ENCODE measurements at regions not wholly inside any gene's neighbourhood (a gene's known extent, or its start where the extent isn't known, plus 50 kb on each side); places are given as distances from the start of the nearest gene placed in this dataset.

DNA sequence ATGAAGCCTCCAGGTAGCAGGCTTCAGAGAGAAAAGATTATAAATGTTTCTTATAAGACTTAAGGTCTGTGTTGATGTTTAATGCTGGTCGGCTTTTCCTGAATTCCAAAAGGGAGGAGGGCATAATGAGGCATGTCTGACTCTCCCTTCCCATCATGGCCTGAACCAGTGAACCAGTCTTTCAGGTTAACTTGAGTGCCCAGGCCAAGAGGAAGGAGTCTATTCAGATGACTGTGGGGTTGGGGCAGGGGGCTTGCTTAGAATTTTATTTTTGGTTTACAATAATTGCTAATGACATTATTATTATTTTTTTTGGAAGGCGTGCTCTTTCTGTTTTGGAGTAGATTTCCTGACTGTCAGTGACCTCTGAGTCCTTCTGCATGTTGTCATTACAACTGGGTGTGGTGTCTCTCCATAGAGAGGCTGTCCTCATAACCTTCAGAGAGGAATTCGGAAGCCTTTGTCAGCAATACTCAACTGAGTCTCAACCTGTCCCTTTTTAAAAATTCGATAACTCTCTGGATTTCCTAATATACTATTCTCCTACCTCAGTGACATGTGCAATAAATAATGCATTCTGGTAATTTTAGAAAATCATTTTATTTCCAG lies 275.1 kb upstream of the CXCR4 start:
- no peaks in the 10 kb centered on the region for H3K27me3 ChIP-seq (ENCODE audit: control insufficient read depth, insufficient read depth, low read length)
- TF ChIP-seq, protein P1, sequence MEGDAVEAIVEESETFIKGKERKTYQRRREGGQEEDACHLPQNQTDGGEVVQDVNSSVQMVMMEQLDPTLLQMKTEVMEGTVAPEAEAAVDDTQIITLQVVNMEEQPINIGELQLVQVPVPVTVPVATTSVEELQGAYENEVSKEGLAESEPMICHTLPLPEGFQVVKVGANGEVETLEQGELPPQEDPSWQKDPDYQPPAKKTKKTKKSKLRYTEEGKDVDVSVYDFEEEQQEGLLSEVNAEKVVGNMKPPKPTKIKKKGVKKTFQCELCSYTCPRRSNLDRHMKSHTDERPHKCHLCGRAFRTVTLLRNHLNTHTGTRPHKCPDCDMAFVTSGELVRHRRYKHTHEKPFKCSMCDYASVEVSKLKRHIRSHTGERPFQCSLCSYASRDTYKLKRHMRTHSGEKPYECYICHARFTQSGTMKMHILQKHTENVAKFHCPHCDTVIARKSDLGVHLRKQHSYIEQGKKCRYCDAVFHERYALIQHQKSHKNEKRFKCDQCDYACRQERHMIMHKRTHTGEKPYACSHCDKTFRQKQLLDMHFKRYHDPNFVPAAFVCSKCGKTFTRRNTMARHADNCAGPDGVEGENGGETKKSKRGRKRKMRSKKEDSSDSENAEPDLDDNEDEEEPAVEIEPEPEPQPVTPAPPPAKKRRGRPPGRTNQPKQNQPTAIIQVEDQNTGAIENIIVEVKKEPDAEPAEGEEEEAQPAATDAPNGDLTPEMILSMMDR (IDR thresholded peaks at IDR 0.05; ENCODE audit: insufficient read depth, low read depth, low read length): no peak
- no peak overlapping the region for H3K4me3 ChIP-seq (ENCODE audit: low read depth, low read length)
- no peak for DNase-seq (ENCODE audit: low read depth)
- ChIA-PET CTCF (no interaction called here), POLR2A (no interaction called here)
- no peaks in the 10 kb centered on the region for H3K36me3 ChIP-seq (ENCODE audit: control insufficient read depth, insufficient read depth, low read length)

DNA sequence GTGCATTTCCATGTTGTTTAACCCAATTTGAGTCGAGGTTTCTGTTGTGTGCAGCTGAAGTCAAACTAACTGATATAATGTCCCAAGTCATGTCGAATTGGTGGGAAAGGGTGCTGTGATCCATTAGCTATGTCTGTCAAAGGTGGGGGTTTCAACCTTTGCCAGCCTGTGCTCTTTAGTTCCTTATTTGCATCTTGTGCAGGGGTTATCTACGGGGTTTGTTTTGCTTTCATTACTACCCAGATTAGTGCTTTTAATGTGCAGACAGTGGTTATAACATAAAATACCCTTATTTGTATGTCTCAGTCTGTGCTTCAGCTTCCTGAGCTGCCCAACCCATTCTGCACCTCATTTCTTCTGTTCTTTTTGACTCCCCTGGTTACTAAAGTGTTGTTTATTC lies 271.9 kb upstream of the CXCR4 start:
- DNase-seq (ENCODE audit: low read depth): no peak
- TF ChIP-seq, protein P1 (IDR thresholded peaks at IDR 0.05; ENCODE audit: insufficient read depth, low read depth, low read length): no peak
- CTCF ChIA-PET: no interaction called here
- Histone ChIP-seq H3K36me3 (ENCODE audit: control insufficient read depth, insufficient read depth, low read length) (no peaks in the 10 kb centered on the region), H3K4me3 (ENCODE audit: low read depth, low read length) (no peak overlapping the region), H3K27me3 (ENCODE audit: control insufficient read depth, insufficient read depth, low read length) (no peaks in the 10 kb centered on the region)
- POLR2A ChIA-PET: no interaction called here

DNA sequence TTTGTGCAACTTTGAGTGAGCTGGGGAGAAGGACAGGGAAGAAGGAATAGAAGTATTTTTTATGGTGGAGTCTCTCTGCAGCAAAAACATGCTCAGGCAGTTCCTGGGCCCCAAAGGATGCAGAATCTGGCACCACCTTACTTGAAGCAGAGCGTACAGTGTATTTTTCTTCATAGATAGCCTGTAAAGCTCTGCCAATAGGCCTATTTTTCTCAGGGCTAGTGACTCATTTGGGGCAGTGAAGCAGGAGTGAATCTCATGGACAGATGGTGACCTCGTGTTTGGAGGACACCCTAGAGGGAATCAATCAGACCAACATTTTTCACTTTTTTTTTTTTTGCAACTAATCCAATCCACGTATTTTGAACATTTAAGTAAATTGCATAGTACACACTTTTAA lies 268.1 kb upstream of the CXCR4 start:
- TF ChIP-seq, protein P1 (IDR thresholded peaks at IDR 0.05; ENCODE audit: insufficient read depth, low read depth, low read length): no peak
- H3K27me3 ChIP-seq (ENCODE audit: control insufficient read depth, insufficient read depth, low read length): no peaks in the 10 kb centered on the region
- no peaks in the 10 kb centered on the region for H3K36me3 ChIP-seq (ENCODE audit: control insufficient read depth, insufficient read depth, low read length)
- no peak overlapping the region for H3K4me3 ChIP-seq (ENCODE audit: low read depth, low read length)
- POLR2A ChIA-PET: no interaction called here
- no peak for DNase-seq (ENCODE audit: low read depth)
- CTCF ChIA-PET: interaction anchor here (2.6 kb wide), 1 partner anchor 472 kb away, joined by 17 read pairs; no protein-coding TSS in a partner anchor

DNA sequence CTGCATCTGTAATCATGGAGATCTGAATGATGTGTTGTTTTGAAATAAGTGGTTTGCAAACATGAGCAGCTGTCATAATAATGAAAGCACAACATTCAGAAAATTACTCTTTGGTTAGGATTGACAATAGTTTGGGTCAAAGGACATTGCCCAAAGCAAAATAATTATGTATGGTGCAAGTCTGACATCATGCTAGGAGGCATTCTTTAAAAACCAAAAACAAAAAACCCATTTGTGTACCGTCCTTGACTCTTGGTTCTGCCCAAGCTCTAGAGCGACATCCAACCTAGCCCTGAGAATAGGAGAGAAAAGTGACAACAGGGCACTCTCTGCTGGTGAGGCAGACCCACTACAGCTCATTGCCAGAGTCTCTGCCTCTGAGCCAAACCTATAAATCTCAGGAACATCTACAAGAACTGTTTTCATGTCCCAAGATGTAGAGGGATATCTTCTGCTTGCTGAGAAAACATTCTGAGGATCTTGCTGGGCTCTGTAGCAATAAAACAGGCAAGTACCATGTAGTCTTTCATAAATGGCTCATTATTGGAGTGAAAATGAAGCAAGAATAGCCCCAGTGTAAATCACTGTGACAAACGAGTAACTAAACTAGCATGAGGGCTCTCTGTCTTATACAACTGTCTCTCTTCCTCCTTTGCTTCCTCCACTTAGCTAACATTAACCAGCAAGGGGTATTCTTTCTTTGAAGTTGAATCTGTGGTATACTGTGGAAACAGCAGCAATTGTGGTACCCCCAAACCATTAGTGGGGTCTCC lies 266.8 kb upstream of the CXCR4 start:
- H3K4me3 ChIP-seq (ENCODE audit: low read depth, low read length): no peak overlapping the region
- POLR2A ChIA-PET: no interaction called here
- no peak for DNase-seq (ENCODE audit: low read depth)
- no peaks in the 10 kb centered on the region for H3K27me3 ChIP-seq (ENCODE audit: control insufficient read depth, insufficient read depth, low read length)
- CTCF ChIA-PET: interaction anchor here (0.6 to 2.6 kb wide), 6 partner anchors 9 to 1396 kb away, joined by 3 to 17 read pairs (median 3); no protein-coding TSS in a partner anchor
- TF ChIP-seq, protein P1 (IDR thresholded peaks at IDR 0.05; ENCODE audit: insufficient read depth, low read depth, low read length): peak; percentile 46
- H3K36me3 ChIP-seq (ENCODE audit: control insufficient read depth, insufficient read depth, low read length): no peaks in the 10 kb centered on the region

DNA sequence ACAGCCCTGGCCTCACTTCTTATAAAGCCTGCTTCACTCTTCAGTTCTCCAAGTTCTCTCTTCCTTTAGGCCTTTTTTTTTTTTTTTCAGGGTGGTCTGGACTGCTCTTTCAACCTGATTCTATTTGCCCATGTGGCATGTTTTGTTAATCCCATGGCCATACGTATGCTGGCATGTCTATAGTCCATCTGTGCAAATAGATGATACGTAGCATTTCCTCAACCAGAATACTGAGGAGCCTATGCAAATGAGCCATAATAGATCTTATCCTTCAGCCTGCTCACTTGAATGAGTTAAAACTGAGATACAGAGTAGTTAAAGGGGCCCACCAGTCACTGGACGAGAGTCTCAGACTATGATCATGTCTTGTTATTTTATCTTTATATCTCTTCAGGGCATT lies 265.2 kb upstream of the CXCR4 start:
- POLR2A ChIA-PET: no interaction called here

More for the DNA sequence above, 265.2 kb upstream of the CXCR4 start:
- no peak for DNase-seq (ENCODE audit: low read depth)
- no peak overlapping the region for H3K4me3 ChIP-seq (ENCODE audit: low read depth, low read length)
- CTCF ChIA-PET: no interaction called here
- no peaks in the 10 kb centered on the region for H3K27me3 ChIP-seq (ENCODE audit: control insufficient read depth, insufficient read depth, low read length)
- TF ChIP-seq, protein P1 (IDR thresholded peaks at IDR 0.05; ENCODE audit: insufficient read depth, low read depth, low read length): no peak
- H3K36me3 ChIP-seq (ENCODE audit: control insufficient read depth, insufficient read depth, low read length): no peaks in the 10 kb centered on the region
